Ureter (tissue), 1 donor: ENCODE measurements at regions not wholly inside any gene's neighbourhood (a gene's known extent, or its start where the extent isn't known, plus 50 kb on each side); places are given as distances from the start of the nearest gene placed in this dataset.
"Not testable (repeated sequence)": the region's sequence is repeated elsewhere in the genome, so short reads cannot be mapped to it uniquely, and the experiment has no call there.

Source experiments
- DNase-seq: peaks from one replicate; pipeline ENCODE4 v3.0.0-alpha.2; 2020; ENCODE audit warnings: low spot score
- donor health status: DM: yes; HTN: yes; CAD: no.

GRCh38 chr12:46492471-46493085 is 120.0 kb upstream of the SLC38A2 start:
- no peak for DNase-seq

- no peak for DNase-seq
Measured at GRCh38 chr12:46491548-46491947, 119.0 kb upstream of the SLC38A2 start.

GRCh38 chr12:46490635-46491034 is 118.1 kb upstream of the SLC38A2 start:
- no peak for DNase-seq

GRCh38 chr12:46489951-46490388 is 117.4 kb upstream of the SLC38A2 start:
- DNase-seq, result no peak

- no peak for DNase-seq
Measured at GRCh38 chr12:46487567-46488131, 115.1 kb upstream of the SLC38A2 start.

- no peak for DNase-seq
Measured at GRCh38 chr12:46486588-46486987, 114.0 kb upstream of the SLC38A2 start.

- no peak for DNase-seq
Measured at GRCh38 chr12:46485853-46486252, 113.3 kb upstream of the SLC38A2 start.

- no peak for DNase-seq
Measured at GRCh38 chr12:46484396-46485061, 112.0 kb upstream of the SLC38A2 start.

GRCh38 chr12:46483572-46484395 is 111.2 kb upstream of the SLC38A2 start:
- no peak for DNase-seq

- DNase-seq, result no peak
Measured at GRCh38 chr12:46480724-46481123, 108.2 kb upstream of the SLC38A2 start.

- DNase-seq, result no peak
Measured at GRCh38 chr12:46480316-46480715, 107.7 kb upstream of the SLC38A2 start.

- no peak for DNase-seq
Measured at GRCh38 chr12:46478123-46478522, 105.5 kb upstream of the SLC38A2 start.

- DNase-seq, result no peak
Measured at GRCh38 chr12:46477541-46477940, 105.0 kb upstream of the SLC38A2 start.

GRCh38 chr12:46475972-46476645 is 103.5 kb upstream of the SLC38A2 start:
- DNase-seq, result no peak

GRCh38 chr12:46474385-46474784 is 101.8 kb upstream of the SLC38A2 start:
- not testable (repeated sequence) for DNase-seq

- peak; percentile 74 for DNase-seq
Measured at GRCh38 chr12:46473634-46474329, 101.2 kb upstream of the SLC38A2 start.

GRCh38 chr12:46472893-46473633 is 100.5 kb upstream of the SLC38A2 start:
- no peak for DNase-seq

- DNase-seq, result no peak
Measured at GRCh38 chr12:46472144-46472705, 99.7 kb upstream of the SLC38A2 start.

GRCh38 chr12:46471404-46471803 is 98.8 kb upstream of the SLC38A2 start:
- no peak for DNase-seq

GRCh38 chr12:46470975-46471374 is 98.4 kb upstream of the SLC38A2 start:
- DNase-seq, result no peak
